PFSK-1 (cell line): ENCODE measurements at regions not wholly inside any gene's neighbourhood (a gene's known extent, or its start where the extent isn't known, plus 50 kb on each side); places are given as distances from the start of the nearest gene placed in this dataset.

ENCODE experiments used
- FOXP2 ChIP-seq: optimal IDR thresholded peaks from 2 replicates; pipeline ENCODE3; 2011; ENCODE audit warnings: borderline replicate concordance, control low read depth, inconsistent platforms; ENCODE audit not compliant: insufficient read depth; ENCODE audit errors: extremely low read length, extremely low read depth
- POLR2AphosphoS5 ChIP-seq: IDR thresholded peaks from 2 replicates; pipeline ENCODE4 v1.6.1; 2012; ENCODE audit warnings: low read depth, mild to moderate bottlenecking, control low read depth, low read length, moderate library complexity
- REST ChIP-seq, 2 experiments: IDR thresholded peaks; 2 replicates each; pipeline versions ENCODE4 v1.6.1 to v1.8.0; 2011 to 2012; ENCODE audit warnings: low read depth in 2 of 2, low read length in 2 of 2, control low read depth in 1 of 2, inconsistent platforms in 1 of 2, mild to moderate bottlenecking in 1 of 2, moderate library complexity in 1 of 2; ENCODE audit not compliant: insufficient read depth in 1 of 2
- SIN3A ChIP-seq: IDR thresholded peaks from 2 replicates; pipeline ENCODE4 v1.6.1; 2012; ENCODE audit warnings: mild to moderate bottlenecking, low read length, moderate library complexity, borderline replicate concordance; ENCODE audit not compliant: insufficient read depth
- TAF1 ChIP-seq: IDR thresholded peaks from 2 replicates; pipeline ENCODE4 v1.6.1; 2012; ENCODE audit warnings: low read length, control low read depth, borderline replicate concordance; ENCODE audit not compliant: insufficient read depth

- no peak for TF ChIP-seq POLR2AphosphoS5
- no peak for TF ChIP-seq REST (IDR thresholded peaks at IDR 0.05; ENCODE audit: insufficient read depth in 1 of 2, low read depth in 2 of 2, low read length in 2 of 2)
- TF ChIP-seq TAF1, result no peak
- TF ChIP-seq FOXP2, result no peak
- no peak for TF ChIP-seq SIN3A
Observed at GRCh38 chr5:52627740-52628139, 160.0 kb upstream of the ITGA1 start.

GRCh38 chr5:52632281-52632680, 155.4 kb upstream of the ITGA1 start:
- TF ChIP-seq POLR2AphosphoS5 (no peak), REST (IDR thresholded peaks at IDR 0.05; ENCODE audit: insufficient read depth in 1 of 2, low read depth in 2 of 2, low read length in 2 of 2) (no peak), TAF1 (no peak), SIN3A (no peak), FOXP2 (no peak)

- TF ChIP-seq FOXP2, result no peak
- no peak for TF ChIP-seq REST (IDR thresholded peaks at IDR 0.05; ENCODE audit: insufficient read depth in 1 of 2, low read depth in 2 of 2, low read length in 2 of 2)
- TF ChIP-seq TAF1, result no peak
- TF ChIP-seq POLR2AphosphoS5, result no peak
- no peak for TF ChIP-seq SIN3A
Observed at GRCh38 chr5:52638732-52639131, 149.0 kb upstream of the ITGA1 start.

GRCh38 chr5:52648726-52649125, 139.0 kb upstream of the ITGA1 start:
- TF ChIP-seq FOXP2 (no peak), POLR2AphosphoS5 (no peak), SIN3A (no peak), REST (IDR thresholded peaks at IDR 0.05; ENCODE audit: insufficient read depth in 1 of 2, low read depth in 2 of 2, low read length in 2 of 2) (no peak)

GRCh38 chr5:52655163-52655562, 132.6 kb upstream of the ITGA1 start:
- TF ChIP-seq SIN3A (no peak), REST (IDR thresholded peaks at IDR 0.05; ENCODE audit: insufficient read depth in 1 of 2, low read depth in 2 of 2, low read length in 2 of 2) (no peak), POLR2AphosphoS5 (no peak), TAF1 (no peak), FOXP2 (no peak)
